GM19468 (cell line): ENCODE measurements at regions not wholly inside any gene's neighbourhood (a gene's known extent, or its start where the extent isn't known, plus 50 kb on each side); places are given as distances from the start of the nearest gene placed in this dataset.
"Not testable (repeated sequence)": the region's sequence is repeated elsewhere in the genome, so short reads cannot be mapped to it uniquely, and the experiment has no call there.

ENCODE experiments used
- ATAC-seq: cut with Tn5 transposase; IDR thresholded peaks from one replicate; pipeline ENCODE4 v1.9.1; 2021; ENCODE audit warnings: mild to moderate bottlenecking, moderate library complexity, moderate number of reproducible peaks; ENCODE audit not compliant: unreplicated experiment; ENCODE audit errors: extremely low read depth

- no peak for ATAC-seq
These were observed 703.6 kb upstream of the FAM241A start for GRCh38 chr4:111441687-111442086.

- ATAC-seq, result not testable (repeated sequence)
These were observed 700.4 kb upstream of the FAM241A start for GRCh38 chr4:111444836-111445235.

GRCh38 chr4:111449657-111450056, 695.6 kb upstream of the FAM241A start:
- ATAC-seq, result no peak

- ATAC-seq, result no peak
These were observed 694.4 kb upstream of the FAM241A start for GRCh38 chr4:111450867-111451266.

GRCh38 chr4:111453216-111453615, 692.0 kb upstream of the FAM241A start:
- ATAC-seq, result no peak

GRCh38 chr4:111454961-111455360, 690.3 kb upstream of the FAM241A start:
- ATAC-seq, result no peak

GRCh38 chr4:111464251-111465045, 680.8 kb upstream of the FAM241A start:
- ATAC-seq, result no peak

- ATAC-seq, result no peak
These were observed 678.2 kb upstream of the FAM241A start for GRCh38 chr4:111466811-111467604.

GRCh38 chr4:111475001-111475400, 670.3 kb upstream of the FAM241A start:
- no peak for ATAC-seq

- no peak for ATAC-seq
These were observed 669.6 kb upstream of the FAM241A start for GRCh38 chr4:111475666-111476065.

- ATAC-seq, result no peak
These were observed 664.7 kb upstream of the FAM241A start for GRCh38 chr4:111480510-111480909.

- ATAC-seq, result no peak
These were observed 661.7 kb upstream of the FAM241A start for GRCh38 chr4:111483375-111484169.

- ATAC-seq, result no peak
These were observed 652.8 kb upstream of the FAM241A start for GRCh38 chr4:111492496-111492895.

GRCh38 chr4:111494471-111494870, 650.8 kb upstream of the FAM241A start:
- ATAC-seq, result no peak

GRCh38 chr4:111494971-111495370, 650.3 kb upstream of the FAM241A start:
- ATAC-seq, result no peak

GRCh38 chr4:111499291-111499690, 646.0 kb upstream of the FAM241A start:
- ATAC-seq, result no peak

GRCh38 chr4:111499706-111500105, 645.5 kb upstream of the FAM241A start:
- no peak for ATAC-seq

GRCh38 chr4:111500858-111501257, 644.4 kb upstream of the FAM241A start:
- ATAC-seq, result no peak

- no peak for ATAC-seq
These were observed 643.3 kb upstream of the FAM241A start for GRCh38 chr4:111501946-111502345.

GRCh38 chr4:111502626-111503025, 642.6 kb upstream of the FAM241A start:
- ATAC-seq, result no peak

- ATAC-seq, result no peak
These were observed 638.5 kb upstream of the FAM241A start for GRCh38 chr4:111506706-111507105.
